ENCODE measurements at regions not wholly inside any gene's neighbourhood (a gene's known extent, or its start where the extent isn't known, plus 50 kb on each side); places are given as distances from the start of the nearest gene placed in this dataset.

DNA sequence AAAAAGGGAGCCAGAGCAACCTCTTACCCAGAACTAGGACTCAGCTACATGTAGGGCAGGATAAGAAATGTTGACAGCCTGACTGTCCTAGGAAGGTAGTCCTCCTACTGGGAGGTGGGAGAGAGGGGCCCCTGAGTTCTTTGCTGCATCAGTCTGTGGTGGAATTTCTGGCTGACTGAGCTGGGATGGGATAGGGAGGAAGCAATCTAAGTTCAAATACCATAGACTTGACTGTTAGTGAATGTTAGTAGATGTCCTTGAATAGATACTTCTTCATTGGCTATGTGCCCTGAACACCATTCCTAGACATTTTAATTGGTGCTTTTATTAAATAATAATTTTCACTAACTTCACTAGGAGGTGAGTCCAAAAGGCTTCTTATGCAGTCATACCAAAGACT lies 1343.6 kb upstream of the CITED2 start:
- ChIA-PET POLR2A (ENCODE audit: low non-redundant PET) (no interaction called here), CTCF (no interaction called here)
- intact Hi-C loops (cut with micrococcal nuclease; ENCODE audit: unreplicated experiment), result no loop called here
- no peaks in the 10 kb centered on the region for H3K9me3 ChIP-seq (ENCODE audit: low read depth, low read length, poor library complexity, severe bottlenecking)
- H3K4me3 ChIP-seq (ENCODE audit: low read depth, low read length, poor library complexity, severe bottlenecking), result no peak overlapping the region
- BruUV-seq (replicated peaks), result no TSS peak
- no peaks in the 10 kb centered on the region for H3K27me3 ChIP-seq (replicated peaks; ENCODE audit: insufficient read depth, low read depth, low read length, poor library complexity)
- no peaks in the 10 kb centered on the region for H3K4me1 ChIP-seq (ENCODE audit: insufficient read depth, low read length, poor library complexity, severe bottlenecking)
- TF ChIP-seq, protein P1, sequence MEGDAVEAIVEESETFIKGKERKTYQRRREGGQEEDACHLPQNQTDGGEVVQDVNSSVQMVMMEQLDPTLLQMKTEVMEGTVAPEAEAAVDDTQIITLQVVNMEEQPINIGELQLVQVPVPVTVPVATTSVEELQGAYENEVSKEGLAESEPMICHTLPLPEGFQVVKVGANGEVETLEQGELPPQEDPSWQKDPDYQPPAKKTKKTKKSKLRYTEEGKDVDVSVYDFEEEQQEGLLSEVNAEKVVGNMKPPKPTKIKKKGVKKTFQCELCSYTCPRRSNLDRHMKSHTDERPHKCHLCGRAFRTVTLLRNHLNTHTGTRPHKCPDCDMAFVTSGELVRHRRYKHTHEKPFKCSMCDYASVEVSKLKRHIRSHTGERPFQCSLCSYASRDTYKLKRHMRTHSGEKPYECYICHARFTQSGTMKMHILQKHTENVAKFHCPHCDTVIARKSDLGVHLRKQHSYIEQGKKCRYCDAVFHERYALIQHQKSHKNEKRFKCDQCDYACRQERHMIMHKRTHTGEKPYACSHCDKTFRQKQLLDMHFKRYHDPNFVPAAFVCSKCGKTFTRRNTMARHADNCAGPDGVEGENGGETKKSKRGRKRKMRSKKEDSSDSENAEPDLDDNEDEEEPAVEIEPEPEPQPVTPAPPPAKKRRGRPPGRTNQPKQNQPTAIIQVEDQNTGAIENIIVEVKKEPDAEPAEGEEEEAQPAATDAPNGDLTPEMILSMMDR (conservative IDR thresholded peaks at IDR 0.05; ENCODE audit: low read depth, low read length), result no peak
- TF ChIP-seq EZH2 (IDR thresholded peaks at IDR 0.05; ENCODE audit: borderline replicate concordance, low read depth, low read length, poor library complexity, severe bottlenecking), result no peak
- no peaks in the 10 kb centered on the region for H3K36me3 ChIP-seq (ENCODE audit: insufficient read depth, low read length, poor library complexity, severe bottlenecking)
- H3K27ac ChIP-seq (ENCODE audit: low read depth, low read length, poor library complexity, severe bottlenecking), result no peak overlapping the region
- DNase-seq (ENCODE audit: low spot score), result no peak

DNA sequence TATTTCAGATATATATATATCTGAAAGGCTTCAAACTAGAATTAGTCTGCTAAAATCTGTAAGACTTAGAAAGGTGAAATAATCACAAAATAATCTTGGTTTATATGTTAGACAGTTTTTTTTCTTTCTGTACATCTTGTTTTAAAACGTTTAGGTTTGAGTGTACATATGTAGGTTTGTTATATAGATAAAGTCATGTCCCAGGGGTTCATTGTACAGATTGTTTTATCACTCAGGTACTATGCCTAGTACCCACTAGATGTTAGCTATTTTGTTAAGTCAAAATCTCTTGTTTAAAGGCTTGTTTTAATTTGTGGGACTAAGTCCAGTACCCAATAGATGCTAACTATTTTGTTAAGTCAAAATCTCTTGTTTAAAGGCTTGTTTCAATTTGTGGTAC lies 1339.0 kb upstream of the CITED2 start:
- BruUV-seq (replicated peaks), result no TSS peak
- intact Hi-C loops (cut with micrococcal nuclease; ENCODE audit: unreplicated experiment), result no loop called here

DNA sequence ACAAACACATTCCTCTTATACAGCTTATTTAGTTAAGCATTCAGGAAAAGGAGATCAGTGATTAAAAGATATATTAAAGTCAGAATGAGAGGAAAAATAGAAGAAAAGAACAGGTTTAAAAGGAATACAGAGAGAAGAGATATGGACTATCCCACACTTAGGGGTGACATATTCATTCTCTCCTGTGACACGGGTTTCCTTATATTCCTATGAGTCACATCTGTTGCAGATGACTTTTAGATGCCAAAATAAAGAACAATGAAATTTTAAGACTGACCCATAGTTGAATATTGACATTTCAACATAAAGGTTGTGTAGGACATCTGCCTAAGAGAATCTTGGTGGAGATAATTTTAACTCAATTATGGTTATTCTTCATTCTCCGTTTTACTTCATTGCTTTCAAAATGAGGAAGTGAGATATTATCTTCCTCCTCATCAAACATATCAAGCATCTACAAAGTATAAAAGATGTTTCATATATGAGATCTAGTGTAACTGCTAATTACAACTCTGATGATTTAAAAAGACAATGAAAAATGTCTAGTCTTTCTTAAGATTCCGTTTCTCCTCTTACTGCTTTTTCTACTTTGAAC lies 1336.7 kb upstream of the CITED2 start:
- no peak for DNase-seq (ENCODE audit: low spot score)
- Histone ChIP-seq H3K27ac (ENCODE audit: low read depth, low read length, poor library complexity, severe bottlenecking) (no peak overlapping the region), H3K36me3 (ENCODE audit: insufficient read depth, low read length, poor library complexity, severe bottlenecking) (no peaks in the 10 kb centered on the region), H3K4me1 (ENCODE audit: insufficient read depth, low read length, poor library complexity, severe bottlenecking) (peaks cover 5% of the 10 kb centered on the region), H3K9me3 (ENCODE audit: low read depth, low read length, poor library complexity, severe bottlenecking) (no peaks in the 10 kb centered on the region), H3K27me3 (replicated peaks; ENCODE audit: insufficient read depth, low read depth, low read length, poor library complexity) (no peaks in the 10 kb centered on the region), H3K4me3 (ENCODE audit: low read depth, low read length, poor library complexity, severe bottlenecking) (no peak overlapping the region)
- intact Hi-C loops (cut with micrococcal nuclease; ENCODE audit: unreplicated experiment), result no loop called here
- TF ChIP-seq EZH2 (IDR thresholded peaks at IDR 0.05; ENCODE audit: borderline replicate concordance, low read depth, low read length, poor library complexity, severe bottlenecking), result no peak
- TF ChIP-seq, protein P1 (conservative IDR thresholded peaks at IDR 0.05; ENCODE audit: low read depth, low read length), result no peak
- POLR2A ChIA-PET (ENCODE audit: low non-redundant PET), result no interaction called here
- no TSS peak for BruUV-seq (replicated peaks)
- CTCF ChIA-PET, result no interaction called here

More for the DNA sequence above, 1339.0 kb upstream of the CITED2 start:
- no peaks in the 10 kb centered on the region for H3K4me1 ChIP-seq (ENCODE audit: insufficient read depth, low read length, poor library complexity, severe bottlenecking)
- ChIA-PET POLR2A (ENCODE audit: low non-redundant PET) (no interaction called here), CTCF (no interaction called here)
- no peaks in the 10 kb centered on the region for H3K36me3 ChIP-seq (ENCODE audit: insufficient read depth, low read length, poor library complexity, severe bottlenecking)
- no peak overlapping the region for H3K4me3 ChIP-seq (ENCODE audit: low read depth, low read length, poor library complexity, severe bottlenecking)
- TF ChIP-seq, protein P1 (conservative IDR thresholded peaks at IDR 0.05; ENCODE audit: low read depth, low read length), result no peak
- no peak for TF ChIP-seq EZH2 (IDR thresholded peaks at IDR 0.05; ENCODE audit: borderline replicate concordance, low read depth, low read length, poor library complexity, severe bottlenecking)
- no peaks in the 10 kb centered on the region for H3K9me3 ChIP-seq (ENCODE audit: low read depth, low read length, poor library complexity, severe bottlenecking)
- no peaks in the 10 kb centered on the region for H3K27me3 ChIP-seq (replicated peaks; ENCODE audit: insufficient read depth, low read depth, low read length, poor library complexity)
- no peak overlapping the region for H3K27ac ChIP-seq (ENCODE audit: low read depth, low read length, poor library complexity, severe bottlenecking)
- no peak for DNase-seq (ENCODE audit: low spot score)

Data from A673 (cell line).